A673 (cell line): ENCODE measurements at regions not wholly inside any gene's neighbourhood (a gene's known extent, or its start where the extent isn't known, plus 50 kb on each side); places are given as distances from the start of the nearest gene placed in this dataset.

Source experiments
- EZH2 ChIP-seq: fragments of 200-600 bp; sonication (generic); IDR thresholded peaks from 2 replicates; pipeline ENCODE4 v1.6.1; 2017; ENCODE audit warnings: borderline replicate concordance, low read depth, mild to moderate bottlenecking, mixed read lengths, antibody characterized with exemption, low read length; ENCODE audit not compliant: poor library complexity, severe bottlenecking
- TF ChIP-seq, protein P1 (sequence below): fragments of 300-800, 200-600 bp; sonication (generic); conservative IDR thresholded peaks from 2 replicates; pipeline ENCODE4 v1.5.1; 2017; ENCODE audit warnings: low read depth, mild to moderate bottlenecking, antibody characterized with exemption, low read length, moderate library complexity, mixed read lengths

DNA sequence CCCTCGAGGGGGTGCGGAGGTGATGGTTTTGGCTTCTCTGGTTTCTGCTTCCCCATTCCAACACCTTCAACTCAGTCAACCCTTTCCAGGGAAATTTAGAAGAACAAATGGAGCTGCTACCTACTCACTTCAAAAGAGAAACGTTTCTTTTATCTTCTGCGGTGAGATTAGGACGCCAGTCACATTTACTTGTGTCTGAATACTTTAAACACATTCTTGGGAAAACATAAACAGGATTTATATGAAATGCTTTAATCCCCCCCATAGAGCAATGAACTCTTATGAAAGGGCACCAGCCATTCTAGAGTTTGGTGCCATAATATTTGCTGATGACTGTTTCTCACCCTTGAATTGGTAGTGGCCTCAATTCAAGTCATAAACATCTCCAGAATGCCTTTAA lies 253.2 kb upstream of the APCDD1 start:
- TF ChIP-seq, protein P1, sequence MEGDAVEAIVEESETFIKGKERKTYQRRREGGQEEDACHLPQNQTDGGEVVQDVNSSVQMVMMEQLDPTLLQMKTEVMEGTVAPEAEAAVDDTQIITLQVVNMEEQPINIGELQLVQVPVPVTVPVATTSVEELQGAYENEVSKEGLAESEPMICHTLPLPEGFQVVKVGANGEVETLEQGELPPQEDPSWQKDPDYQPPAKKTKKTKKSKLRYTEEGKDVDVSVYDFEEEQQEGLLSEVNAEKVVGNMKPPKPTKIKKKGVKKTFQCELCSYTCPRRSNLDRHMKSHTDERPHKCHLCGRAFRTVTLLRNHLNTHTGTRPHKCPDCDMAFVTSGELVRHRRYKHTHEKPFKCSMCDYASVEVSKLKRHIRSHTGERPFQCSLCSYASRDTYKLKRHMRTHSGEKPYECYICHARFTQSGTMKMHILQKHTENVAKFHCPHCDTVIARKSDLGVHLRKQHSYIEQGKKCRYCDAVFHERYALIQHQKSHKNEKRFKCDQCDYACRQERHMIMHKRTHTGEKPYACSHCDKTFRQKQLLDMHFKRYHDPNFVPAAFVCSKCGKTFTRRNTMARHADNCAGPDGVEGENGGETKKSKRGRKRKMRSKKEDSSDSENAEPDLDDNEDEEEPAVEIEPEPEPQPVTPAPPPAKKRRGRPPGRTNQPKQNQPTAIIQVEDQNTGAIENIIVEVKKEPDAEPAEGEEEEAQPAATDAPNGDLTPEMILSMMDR: no peak
- no peak for TF ChIP-seq EZH2
